Endothelial cell (in vitro differentiated cells): ENCODE measurements at regions not wholly inside any gene's neighbourhood (a gene's known extent, or its start where the extent isn't known, plus 50 kb on each side); places are given as distances from the start of the nearest gene placed in this dataset.
"Not testable (repeated sequence)": the region's sequence is repeated elsewhere in the genome, so short reads cannot be mapped to it uniquely, and the experiment has no call there.

Experiments
- DNase-seq: peaks from one replicate; pipeline ENCODE4 v3.0.0; 2021; ENCODE audit warnings: low spot score
- H3K27ac Mint-ChIP-seq: one replicate; pipeline ENCODE4 v1.8.0; 2021; ENCODE audit warnings: mixed read lengths, inconsistent platforms; ENCODE audit not compliant: unreplicated experiment
- H3K27me3 Mint-ChIP-seq: one replicate; pipeline ENCODE4 v1.8.0; 2021; ENCODE audit warnings: mild to moderate bottlenecking, moderate library complexity, mixed read lengths, inconsistent platforms; ENCODE audit not compliant: unreplicated experiment
- H3K36me3 Mint-ChIP-seq: one replicate; pipeline ENCODE4 v1.8.0; 2021; ENCODE audit warnings: mild to moderate bottlenecking, low read depth, mixed read lengths, inconsistent platforms; ENCODE audit not compliant: unreplicated experiment
- H3K4me1 Mint-ChIP-seq: one replicate; pipeline ENCODE4 v1.8.0; 2021; ENCODE audit warnings: mild to moderate bottlenecking, mixed read lengths, inconsistent platforms; ENCODE audit not compliant: unreplicated experiment
- H3K4me3 Mint-ChIP-seq: one replicate; pipeline ENCODE4 v1.8.0; 2021; ENCODE audit warnings: mild to moderate bottlenecking, mixed read lengths, inconsistent platforms; ENCODE audit not compliant: unreplicated experiment
- H3K9me3 Mint-ChIP-seq: one replicate; pipeline ENCODE4 v1.8.0; 2021; ENCODE audit warnings: mixed read lengths, inconsistent platforms; ENCODE audit not compliant: unreplicated experiment
- CTCF ChIP-seq: fragments of 200-600 bp; sonication (generic); IDR thresholded peaks from one replicate; pipeline ENCODE4 v1.5.0; 2021; ENCODE audit warnings: antibody characterized with exemption; ENCODE audit not compliant: unreplicated experiment

- H3K9me3 Mint-ChIP-seq = no peaks in the 10 kb centered on the region
- peaks cover 1% of the 10 kb centered on the region for H3K27me3 Mint-ChIP-seq
- H3K27ac Mint-ChIP-seq = no peak overlapping the region
- TF ChIP-seq CTCF = no peak
- H3K36me3 Mint-ChIP-seq = no peaks in the 10 kb centered on the region
- no peak for DNase-seq
- peaks cover 10% of the 10 kb centered on the region for H3K4me1 Mint-ChIP-seq
- H3K4me3 Mint-ChIP-seq = no peak overlapping the region
Observed at GRCh38 chr1:14167884-14168283, 430.6 kb upstream of the KAZN start.

GRCh38 chr1:14168326-14169063 is 430.0 kb upstream of the KAZN start:
- Mint-ChIP-seq H3K27me3 (peaks cover 1% of the 10 kb centered on the region), H3K4me1 (peaks cover 10% of the 10 kb centered on the region), H3K9me3 (no peaks in the 10 kb centered on the region), H3K4me3 (no peak overlapping the region), H3K27ac (no peak overlapping the region), H3K36me3 (no peaks in the 10 kb centered on the region)
- TF ChIP-seq CTCF = no peak
- DNase-seq = no peak

GRCh38 chr1:14173598-14173997 is 424.9 kb upstream of the KAZN start:
- Mint-ChIP-seq H3K36me3 (no peaks in the 10 kb centered on the region), H3K4me1 (no peaks in the 10 kb centered on the region), H3K27ac (no peak overlapping the region), H3K27me3 (no peaks in the 10 kb centered on the region), H3K9me3 (peaks cover 4% of the 10 kb centered on the region), H3K4me3 (no peak overlapping the region)
- no peak for DNase-seq
- TF ChIP-seq CTCF = no peak

GRCh38 chr1:14177866-14178265 is 420.6 kb upstream of the KAZN start:
- not testable (repeated sequence) for H3K27me3 Mint-ChIP-seq, H3K4me1 Mint-ChIP-seq, H3K9me3 Mint-ChIP-seq, H3K36me3 Mint-ChIP-seq, H3K27ac Mint-ChIP-seq, DNase-seq, H3K4me3 Mint-ChIP-seq

- TF ChIP-seq CTCF = no peak
- Mint-ChIP-seq H3K27me3 (no peaks in the 10 kb centered on the region), H3K27ac (no peak overlapping the region), H3K9me3 (no peaks in the 10 kb centered on the region), H3K4me1 (no peaks in the 10 kb centered on the region), H3K4me3 (no peak overlapping the region), H3K36me3 (no peaks in the 10 kb centered on the region)
- DNase-seq = no peak
Observed at GRCh38 chr1:14180738-14181137, 417.7 kb upstream of the KAZN start.
